ENCODE measurements at regions not wholly inside any gene's neighbourhood (a gene's known extent, or its start where the extent isn't known, plus 50 kb on each side); places are given as distances from the start of the nearest gene placed in this dataset.
"Not testable (repeated sequence)": the region's sequence is repeated elsewhere in the genome, so short reads cannot be mapped to it uniquely, and the experiment has no call there.

DNA sequence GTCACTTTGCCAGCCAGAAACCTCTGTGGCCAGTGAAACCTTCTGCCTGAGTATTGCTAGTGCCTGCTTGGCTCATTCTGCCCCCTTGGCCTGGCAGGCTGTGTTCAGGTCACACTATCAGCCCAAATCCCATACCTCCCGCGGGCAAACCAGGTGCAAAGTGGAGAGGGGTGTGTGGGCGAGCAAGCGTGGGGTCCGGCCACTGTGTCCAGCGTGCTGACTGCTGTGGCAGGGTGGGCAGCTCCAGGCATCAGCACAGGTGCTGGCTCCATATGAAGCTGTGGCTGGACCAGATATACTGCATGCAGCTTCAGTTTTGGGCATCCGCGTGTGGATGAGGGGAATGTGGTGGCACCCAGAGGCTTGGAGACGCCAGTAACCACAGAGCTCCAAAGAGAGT lies 576.5 kb upstream of the EDIL3 start:
- FAIRE-seq = no peak
- Histone ChIP-seq H3K27me3 (ENCODE audit: control insufficient read depth, insufficient read depth, low read length) (no peaks in the 10 kb centered on the region), H3K4me3 (ENCODE audit: low read depth, low read length) (no peak overlapping the region), H3K36me3 (ENCODE audit: control insufficient read depth, insufficient read depth, low read length) (no peaks in the 10 kb centered on the region)
- TF ChIP-seq, protein P1, sequence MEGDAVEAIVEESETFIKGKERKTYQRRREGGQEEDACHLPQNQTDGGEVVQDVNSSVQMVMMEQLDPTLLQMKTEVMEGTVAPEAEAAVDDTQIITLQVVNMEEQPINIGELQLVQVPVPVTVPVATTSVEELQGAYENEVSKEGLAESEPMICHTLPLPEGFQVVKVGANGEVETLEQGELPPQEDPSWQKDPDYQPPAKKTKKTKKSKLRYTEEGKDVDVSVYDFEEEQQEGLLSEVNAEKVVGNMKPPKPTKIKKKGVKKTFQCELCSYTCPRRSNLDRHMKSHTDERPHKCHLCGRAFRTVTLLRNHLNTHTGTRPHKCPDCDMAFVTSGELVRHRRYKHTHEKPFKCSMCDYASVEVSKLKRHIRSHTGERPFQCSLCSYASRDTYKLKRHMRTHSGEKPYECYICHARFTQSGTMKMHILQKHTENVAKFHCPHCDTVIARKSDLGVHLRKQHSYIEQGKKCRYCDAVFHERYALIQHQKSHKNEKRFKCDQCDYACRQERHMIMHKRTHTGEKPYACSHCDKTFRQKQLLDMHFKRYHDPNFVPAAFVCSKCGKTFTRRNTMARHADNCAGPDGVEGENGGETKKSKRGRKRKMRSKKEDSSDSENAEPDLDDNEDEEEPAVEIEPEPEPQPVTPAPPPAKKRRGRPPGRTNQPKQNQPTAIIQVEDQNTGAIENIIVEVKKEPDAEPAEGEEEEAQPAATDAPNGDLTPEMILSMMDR (IDR thresholded peaks at IDR 0.05; ENCODE audit: insufficient read depth, low read length, severe bottlenecking) = no peak
- DNase-seq (ENCODE audit: low read depth) = no peak

DNA sequence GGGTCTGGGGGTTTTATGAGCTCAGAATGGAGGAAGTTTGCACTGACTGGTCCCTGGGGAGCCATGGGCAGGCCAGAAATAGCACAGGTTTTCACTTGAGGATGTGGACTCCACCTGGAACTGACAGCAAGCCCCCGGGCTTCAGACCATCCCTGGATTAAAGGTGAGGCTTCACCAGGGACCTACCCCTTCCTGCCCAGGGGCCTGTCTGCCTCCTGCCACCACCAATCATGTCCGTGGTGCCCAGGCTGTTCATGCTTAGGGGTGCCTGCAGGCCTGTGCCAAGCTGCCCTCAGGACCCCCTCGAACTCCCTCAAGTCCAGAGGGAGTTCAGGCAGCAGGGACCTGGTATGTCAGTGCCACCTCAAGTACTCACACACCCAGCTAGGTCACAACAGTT lies 577.2 kb upstream of the EDIL3 start:
- Histone ChIP-seq H3K27me3 (ENCODE audit: control insufficient read depth, insufficient read depth, low read length) (no peaks in the 10 kb centered on the region), H3K36me3 (ENCODE audit: control insufficient read depth, insufficient read depth, low read length) (no peaks in the 10 kb centered on the region), H3K4me3 (ENCODE audit: low read depth, low read length) (no peak overlapping the region)
- FAIRE-seq (no peak), DNase-seq (ENCODE audit: low read depth) (no peak)
- TF ChIP-seq, protein P1 (IDR thresholded peaks at IDR 0.05; ENCODE audit: insufficient read depth, low read length, severe bottlenecking) = no peak

DNA sequence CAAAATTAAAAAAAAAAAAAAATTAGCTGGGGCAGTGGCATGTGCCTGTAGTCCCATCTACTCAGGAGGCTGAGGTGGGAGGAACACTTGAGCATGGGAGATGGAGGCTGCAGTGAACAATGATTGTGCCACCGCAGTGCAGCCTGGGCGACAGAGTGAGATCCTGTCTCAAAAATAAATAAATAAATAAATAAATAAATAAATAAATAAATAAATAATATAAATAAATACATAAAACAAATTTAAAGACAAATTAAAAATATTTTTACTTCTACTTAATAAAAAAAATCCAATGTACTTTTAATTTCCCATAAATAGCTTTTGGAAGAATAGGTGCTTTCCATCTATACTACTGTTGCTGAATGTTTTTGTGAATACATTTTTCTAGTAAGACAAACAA lies 598.4 kb upstream of the EDIL3 start:
- TF ChIP-seq, protein P1 (IDR thresholded peaks at IDR 0.05; ENCODE audit: insufficient read depth, low read length, severe bottlenecking) = no peak
- FAIRE-seq = no peak
- DNase-seq (ENCODE audit: low read depth) = no peak
- Histone ChIP-seq H3K27me3 (ENCODE audit: control insufficient read depth, insufficient read depth, low read length) (no peaks in the 10 kb centered on the region), H3K4me3 (ENCODE audit: low read depth, low read length) (no peak overlapping the region), H3K36me3 (ENCODE audit: control insufficient read depth, insufficient read depth, low read length) (no peaks in the 10 kb centered on the region)

DNA sequence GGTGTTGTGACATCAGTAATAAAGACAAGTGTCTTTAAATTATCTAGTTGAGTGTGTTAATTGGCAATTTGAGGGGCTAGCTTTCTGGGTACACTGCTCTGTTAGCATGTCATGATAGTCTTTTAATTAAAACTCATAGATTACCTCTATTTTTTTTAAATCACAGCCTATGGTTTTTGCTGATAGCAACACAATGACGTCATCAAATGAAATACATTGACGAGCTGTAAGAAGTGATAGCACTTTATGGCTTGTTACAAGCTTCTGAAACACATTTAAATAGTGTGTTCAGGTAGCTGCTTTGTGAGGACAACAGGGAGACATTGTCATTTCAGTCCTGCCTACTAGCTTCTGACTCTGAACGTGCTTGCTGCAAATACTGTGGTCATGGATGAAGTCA lies 600.5 kb upstream of the EDIL3 start:
- TF ChIP-seq, protein P1 (IDR thresholded peaks at IDR 0.05; ENCODE audit: insufficient read depth, low read length, severe bottlenecking) = no peak
- no peaks in the 10 kb centered on the region for H3K27me3 ChIP-seq (ENCODE audit: control insufficient read depth, insufficient read depth, low read length)
- FAIRE-seq = no peak
- H3K36me3 ChIP-seq (ENCODE audit: control insufficient read depth, insufficient read depth, low read length) = no peaks in the 10 kb centered on the region
- no peak overlapping the region for H3K4me3 ChIP-seq (ENCODE audit: low read depth, low read length)
- no peak for DNase-seq (ENCODE audit: low read depth)

DNA sequence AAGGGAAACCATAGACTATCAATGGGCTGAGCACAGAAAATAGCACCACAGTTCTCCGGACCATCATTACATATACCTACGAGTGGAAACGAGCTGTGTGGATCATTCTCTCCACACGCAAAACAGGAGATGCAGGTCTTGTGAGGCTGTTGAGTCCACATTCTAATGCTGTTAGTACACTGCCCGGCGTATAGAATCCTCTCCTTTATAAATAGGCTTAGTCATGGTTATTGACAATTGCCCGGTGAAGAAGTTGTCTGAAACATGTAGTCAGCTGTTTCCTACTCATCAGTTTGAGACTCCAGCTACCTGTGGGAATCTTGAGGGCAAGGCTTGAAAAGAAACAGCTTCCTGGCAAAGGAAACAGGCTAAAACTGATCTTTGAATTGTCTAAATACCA lies 602.0 kb upstream of the EDIL3 start:
- DNase-seq (ENCODE audit: low read depth) (peak; percentile 8), FAIRE-seq (no peak)
- no peaks in the 10 kb centered on the region for H3K36me3 ChIP-seq (ENCODE audit: control insufficient read depth, insufficient read depth, low read length)
- TF ChIP-seq, protein P1 (IDR thresholded peaks at IDR 0.05; ENCODE audit: insufficient read depth, low read length, severe bottlenecking) = no peak
- H3K27me3 ChIP-seq (ENCODE audit: control insufficient read depth, insufficient read depth, low read length) = no peaks in the 10 kb centered on the region
- H3K4me3 ChIP-seq (ENCODE audit: low read depth, low read length) = no peak overlapping the region

DNA sequence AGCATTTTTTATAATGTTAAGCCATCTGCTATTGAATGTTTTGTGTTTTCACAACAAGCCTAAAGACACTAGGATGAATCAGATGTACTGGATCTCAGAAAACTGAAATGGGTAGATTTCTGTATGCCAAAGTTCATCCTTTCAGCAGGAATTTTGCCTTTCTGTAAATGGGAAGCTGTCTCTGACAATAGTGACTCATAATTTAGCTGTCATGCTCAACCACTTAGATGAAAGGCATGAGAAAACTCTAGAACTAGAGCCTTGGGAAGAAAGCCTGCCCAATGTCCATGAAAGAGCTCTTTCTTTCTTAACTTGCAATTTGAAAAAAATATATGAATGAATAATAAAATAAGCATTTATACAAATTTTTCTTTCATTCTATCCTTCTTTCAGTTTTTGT lies 616.0 kb upstream of the EDIL3 start:
- no peak overlapping the region for H3K4me3 ChIP-seq (ENCODE audit: low read depth, low read length)
- H3K27me3 ChIP-seq (ENCODE audit: control insufficient read depth, insufficient read depth, low read length) = no peaks in the 10 kb centered on the region
- DNase-seq (ENCODE audit: low read depth) (peak; percentile 11), FAIRE-seq (no peak)
- TF ChIP-seq, protein P1 (IDR thresholded peaks at IDR 0.05; ENCODE audit: insufficient read depth, low read length, severe bottlenecking) = no peak
- H3K36me3 ChIP-seq (ENCODE audit: control insufficient read depth, insufficient read depth, low read length) = no peaks in the 10 kb centered on the region

DNA sequence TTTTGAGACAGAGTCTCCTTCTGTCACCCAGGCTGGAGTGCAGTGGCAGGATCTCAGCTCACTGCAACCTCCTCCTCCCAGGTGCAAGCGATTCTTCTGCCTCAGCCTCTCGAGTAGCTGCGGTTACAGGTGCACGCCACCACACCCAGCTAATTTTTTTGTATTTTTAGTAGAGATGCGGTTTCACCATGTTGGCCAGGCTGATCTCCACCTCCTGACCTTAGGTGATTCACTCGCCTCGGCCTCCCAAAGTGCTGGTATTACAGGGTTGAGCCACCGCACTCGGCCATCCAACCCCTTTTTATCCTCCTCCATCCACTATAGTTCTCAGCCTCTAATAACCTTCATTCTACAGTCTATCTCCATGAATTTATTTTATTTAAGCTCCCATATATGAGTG lies 617.3 kb upstream of the EDIL3 start:
- DNase-seq (ENCODE audit: low read depth); FAIRE-seq; H3K4me3 ChIP-seq (ENCODE audit: low read depth, low read length); H3K36me3 ChIP-seq (ENCODE audit: control insufficient read depth, insufficient read depth, low read length); H3K27me3 ChIP-seq (ENCODE audit: control insufficient read depth, insufficient read depth, low read length): not testable (repeated sequence)
